GM23338 (cell line): ENCODE measurements at regions not wholly inside any gene's neighbourhood (a gene's known extent, or its start where the extent isn't known, plus 50 kb on each side); places are given as distances from the start of the nearest gene placed in this dataset.

ENCODE experiments used
- ATAC-seq: fragments of 200-7000 bp; cut with Tn5 transposase; 3 replicates; pipeline ENCODE4 v1.9.1; 2020
- DNase-seq: peaks from one replicate; pipeline ENCODE4 v3.0.0-alpha.2; 2015; ENCODE audit warnings: low spot score
- H2AFZ ChIP-seq: fragments of 200-600 bp; sonication (generic); 2 replicates; pipeline ENCODE4 v1.8.0; 2016; ENCODE audit warnings: antibody characterized with exemption, mild to moderate bottlenecking, moderate library complexity
- H3F3A ChIP-seq: fragments of 200-600 bp; sonication (generic); replicated peaks from 2 replicates; pipeline ENCODE4 v1.8.0; 2017; ENCODE audit warnings: antibody characterized with exemption, mixed run types, low read depth
- H3K27ac ChIP-seq: fragments of 200-600 bp; sonication (generic); 2 replicates; pipeline ENCODE4 v1.6.1; 2016; ENCODE audit warnings: low read depth
- H3K27me3 ChIP-seq: fragments of 200-600 bp; sonication (generic); 2 replicates; pipeline ENCODE4 v1.8.0; 2016; ENCODE audit warnings: mild to moderate bottlenecking, mixed run types, moderate library complexity; ENCODE audit not compliant: insufficient read depth
- H3K36me3 ChIP-seq: fragments of 200-600 bp; sonication (generic); 2 replicates; pipeline ENCODE4 v1.8.0; 2016; ENCODE audit warnings: mild to moderate bottlenecking; ENCODE audit not compliant: insufficient read depth
- H3K4me1 ChIP-seq: fragments of 200-600 bp; sonication (generic); 2 replicates; pipeline ENCODE4 v1.8.0; 2016; ENCODE audit warnings: mild to moderate bottlenecking, moderate library complexity; ENCODE audit not compliant: insufficient read depth
- H3K4me2 ChIP-seq: fragments of 200-600 bp; sonication (generic); 2 replicates; pipeline ENCODE4 v1.7.1; 2017; ENCODE audit warnings: mixed run types
- H3K4me3 ChIP-seq: fragments of 200-600 bp; sonication (generic); 2 replicates; pipeline ENCODE4 v1.6.1; 2016; ENCODE audit warnings: mixed run types
- H3K79me2 ChIP-seq: fragments of 200-600 bp; sonication (generic); replicated peaks from 2 replicates; pipeline ENCODE4 v1.8.0; 2017; ENCODE audit warnings: mild to moderate bottlenecking; ENCODE audit not compliant: insufficient read depth
- H3K9me2 ChIP-seq: fragments of 200-600 bp; sonication (generic); 2 replicates; pipeline ENCODE4 v1.8.0; 2017; ENCODE audit not compliant: insufficient read depth
- H4K20me1 ChIP-seq: fragments of 200-600 bp; sonication (generic); replicated peaks from 2 replicates; pipeline ENCODE4 v1.8.0; 2017; ENCODE audit warnings: mild to moderate bottlenecking; ENCODE audit not compliant: insufficient read depth
- H3K27ac Mint-ChIP-seq: 2 replicates; pipeline ENCODE4 v1.8.0; 2020; ENCODE audit warnings: inconsistent platforms, mild to moderate bottlenecking, moderate library complexity, mixed read lengths
- H3K27me3 Mint-ChIP-seq: 3 replicates; pipeline ENCODE4 v1.8.0; 2022; ENCODE audit warnings: low read depth, mild to moderate bottlenecking, moderate library complexity, mixed read lengths, inconsistent platforms; ENCODE audit not compliant: insufficient read depth, poor library complexity
- H3K36me3 Mint-ChIP-seq: 3 replicates; pipeline ENCODE4 v1.8.0; 2021; ENCODE audit warnings: low read depth, mild to moderate bottlenecking, inconsistent platforms, moderate library complexity, mixed read lengths
- H3K4me1 Mint-ChIP-seq: 3 replicates; pipeline ENCODE4 v1.8.0; 2020; ENCODE audit warnings: mild to moderate bottlenecking, inconsistent platforms, mixed read lengths
- H3K4me3 Mint-ChIP-seq: 3 replicates; pipeline ENCODE4 v1.8.0; 2021; ENCODE audit warnings: moderate library complexity, mild to moderate bottlenecking, inconsistent platforms, mixed read lengths
- H3K9me3 Mint-ChIP-seq: 3 replicates; pipeline ENCODE4 v1.8.0; 2020; ENCODE audit warnings: moderate library complexity, mild to moderate bottlenecking, inconsistent platforms, mixed read lengths
- EZH2 ChIP-seq: fragments of 200-600 bp; sonication (generic); IDR thresholded peaks from one replicate; pipeline ENCODE4 v1.8.0; 2017; ENCODE audit warnings: antibody characterized with exemption, mild to moderate bottlenecking, low read depth; ENCODE audit not compliant: unreplicated experiment
- EZH2phosphoT487 ChIP-seq: fragments of 200-600 bp; sonication (generic); IDR thresholded peaks from one replicate; pipeline ENCODE4 v1.8.1; 2018; ENCODE audit warnings: antibody characterized with exemption; ENCODE audit not compliant: unreplicated experiment
- JUNB ChIP-seq: IDR thresholded peaks from one replicate; pipeline ENCODE4 v1.6.1; 2016; ENCODE audit warnings: antibody characterized with exemption; ENCODE audit not compliant: unreplicated experiment
- STAT1 ChIP-seq: IDR thresholded peaks from one replicate; pipeline ENCODE4 v1.6.1; 2016; ENCODE audit warnings: antibody characterized with exemption; ENCODE audit not compliant: unreplicated experiment
- ZNF331 ChIP-seq: fragments of 250-450 bp; sonication (Bioruptor Pico); IDR thresholded peaks from 2 replicates; pipeline ENCODE4 v1.5.0; 2020; ENCODE audit warnings: low read depth, mild to moderate bottlenecking, moderate library complexity
- ZNF462 ChIP-seq: fragments of 250-450 bp; sonication (Bioruptor Pico); IDR thresholded peaks from 2 replicates; pipeline ENCODE4 v1.5.0; 2020; ENCODE audit warnings: mild to moderate bottlenecking, moderate library complexity
- TF ChIP-seq, protein P1 (sequence below): IDR thresholded peaks from 2 replicates; pipeline ENCODE4 v1.6.1; 2016; ENCODE audit warnings: antibody characterized with exemption

DNA sequence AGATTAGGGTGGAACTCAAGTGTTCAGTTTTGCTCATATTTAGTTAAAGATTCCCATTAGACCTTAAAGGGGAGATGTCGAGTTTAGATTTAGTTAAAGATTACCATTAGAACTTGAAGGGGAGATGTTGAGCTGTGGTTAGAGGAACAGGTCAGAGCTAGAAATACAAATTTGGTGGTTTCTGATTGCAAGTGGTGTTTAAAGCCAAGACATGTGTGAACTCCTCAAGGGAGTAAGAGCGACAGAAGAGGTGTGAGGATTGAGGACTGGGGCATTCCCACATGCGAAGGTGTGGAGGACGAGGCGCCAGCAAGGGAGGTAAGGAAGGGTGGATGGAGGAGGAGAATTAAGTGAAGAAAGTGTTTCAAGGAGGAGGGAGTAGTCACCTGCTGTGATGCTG lies 168.6 kb downstream of the IER5 start (continued):
- TF ChIP-seq ZNF462 (CRISPR knock-in tag) (no peak), ZNF331 (CRISPR knock-in tag) (no peak)

GRCh38 chr1:181259026-181259745 lies 170.7 kb downstream of the IER5 start:
- H3K36me3 Mint-ChIP-seq: peaks cover 15% of the 10 kb centered on the region; the same call in 2 of the 3 replicates
- ATAC-seq: no peak
- TF ChIP-seq, protein P1, sequence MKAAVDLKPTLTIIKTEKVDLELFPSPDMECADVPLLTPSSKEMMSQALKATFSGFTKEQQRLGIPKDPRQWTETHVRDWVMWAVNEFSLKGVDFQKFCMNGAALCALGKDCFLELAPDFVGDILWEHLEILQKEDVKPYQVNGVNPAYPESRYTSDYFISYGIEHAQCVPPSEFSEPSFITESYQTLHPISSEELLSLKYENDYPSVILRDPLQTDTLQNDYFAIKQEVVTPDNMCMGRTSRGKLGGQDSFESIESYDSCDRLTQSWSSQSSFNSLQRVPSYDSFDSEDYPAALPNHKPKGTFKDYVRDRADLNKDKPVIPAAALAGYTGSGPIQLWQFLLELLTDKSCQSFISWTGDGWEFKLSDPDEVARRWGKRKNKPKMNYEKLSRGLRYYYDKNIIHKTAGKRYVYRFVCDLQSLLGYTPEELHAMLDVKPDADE: no peak
- TF ChIP-seq EZH2: no peak
- TF ChIP-seq STAT1: no peak
- TF ChIP-seq ZNF462 (CRISPR knock-in tag): no peak
- TF ChIP-seq ZNF331 (CRISPR knock-in tag): no peak
- TF ChIP-seq JUNB: no peak
- TF ChIP-seq EZH2phosphoT487: no peak

More at GRCh38 chr1:181259026-181259745, 170.7 kb downstream of the IER5 start:
- Mint-ChIP-seq H3K4me1 (no peaks in the 10 kb centered on the region), H3K27me3 (peaks cover 12% of the 10 kb centered on the region), H3K9me3 (peaks cover 24% of the 10 kb centered on the region), H3K27ac (no peak overlapping the region), H3K4me3 (no peak overlapping the region)
- DNase-seq: no peak
- no peak overlapping the region for H3K27ac ChIP-seq
- no peaks in the 10 kb centered on the region for H3F3A ChIP-seq
- H3K4me2 ChIP-seq: no peak overlapping the region
- no peaks in the 10 kb centered on the region for H3K9me2 ChIP-seq
- no peaks in the 10 kb centered on the region for H4K20me1 ChIP-seq
- no peaks in the 10 kb centered on the region for H3K27me3 ChIP-seq
- no peaks in the 10 kb centered on the region for H3K79me2 ChIP-seq
- no peaks in the 10 kb centered on the region for H3K36me3 ChIP-seq
- H3K4me1 ChIP-seq: no peaks in the 10 kb centered on the region
- no peak overlapping the region for H2AFZ ChIP-seq
- H3K4me3 ChIP-seq: no peak overlapping the region
